ENCODE measurements at regions not wholly inside any gene's neighbourhood (a gene's known extent, or its start where the extent isn't known, plus 50 kb on each side); places are given as distances from the start of the nearest gene placed in this dataset.

DNA sequence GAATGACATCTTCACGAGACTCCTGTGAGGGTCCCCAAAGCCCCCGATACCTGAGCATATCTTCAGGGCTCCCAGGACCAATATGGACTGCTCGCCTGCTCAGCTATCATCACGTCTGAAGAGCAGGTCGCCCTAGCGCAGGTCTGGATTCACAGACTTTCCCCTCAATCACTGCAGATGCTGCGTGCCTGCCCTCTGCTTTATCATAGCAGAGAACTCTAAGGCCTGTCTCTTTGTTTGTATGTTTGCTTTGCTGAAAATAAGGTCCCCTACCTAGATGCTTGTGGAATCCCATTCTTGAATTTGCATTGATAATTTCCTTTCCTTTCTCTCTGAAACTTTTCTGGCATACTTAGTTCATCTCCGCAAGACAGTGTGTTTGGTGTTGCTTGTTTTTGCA lies 140.3 kb upstream of the NSMCE3 start:
- Histone ChIP-seq H3K79me1 (replicated peaks; ENCODE audit: low read length, poor library complexity, severe bottlenecking) (no peaks in the 10 kb centered on the region), H3K4me2 (ENCODE audit: low read length, poor library complexity, severe bottlenecking) (no peak overlapping the region), H3K9ac (ENCODE audit: low read length) (no peak overlapping the region), H3K4me3 (ENCODE audit: insufficient read depth in 1 of 2, low read depth in 1 of 2, low read length in 2 of 2) (no peak overlapping the region), H3K18ac (ENCODE audit: low read depth in 1 of 2, low read length in 2 of 2) (no peak overlapping the region), H4K8ac (ENCODE audit: low read length) (no peak overlapping the region), H3K27me3 (ENCODE audit: control insufficient read depth in 1 of 2, insufficient read depth in 1 of 2, low read length in 2 of 2) (no peaks in the 10 kb centered on the region), H2BK12ac (ENCODE audit: low read length in 2 of 2) (no peak overlapping the region), H2AFZ (ENCODE audit: low read depth, low read length) (no peak overlapping the region), H3K14ac (ENCODE audit: low read length in 2 of 2) (no peak overlapping the region), H2AK5ac (ENCODE audit: low read length, severe bottlenecking) (no peak overlapping the region), H3K36me3 (ENCODE audit: control insufficient read depth in 1 of 2, insufficient read depth in 2 of 2, low read depth in 1 of 2, low read length in 2 of 2) (no peaks in the 10 kb centered on the region), H3K23ac (ENCODE audit: low read length in 2 of 2) (no peak overlapping the region), H2BK5ac (ENCODE audit: low read depth, low read length, poor library complexity, severe bottlenecking) (no peak overlapping the region), H3K4me1 (ENCODE audit: control insufficient read depth, insufficient read depth, low read depth, low read length) (peaks cover 2% of the 10 kb centered on the region), H3K27ac (ENCODE audit: low read length, poor library complexity, severe bottlenecking) (no peak overlapping the region), H2BK15ac (ENCODE audit: low read depth, poor library complexity, severe bottlenecking) (no peak overlapping the region), H3K4ac (ENCODE audit: low read depth in 1 of 2, low read length in 2 of 2) (no peak overlapping the region), H2BK120ac (ENCODE audit: low read depth, low read length) (no peak overlapping the region), H3K9me3 (ENCODE audit: control insufficient read depth, low read length) (no peaks in the 10 kb centered on the region), H4K91ac (ENCODE audit: low read length) (no peak overlapping the region)
- DNase-seq, result no peak
- 59% methylated on average over 6 of the region's 8 CpGs for WGBS

DNA sequence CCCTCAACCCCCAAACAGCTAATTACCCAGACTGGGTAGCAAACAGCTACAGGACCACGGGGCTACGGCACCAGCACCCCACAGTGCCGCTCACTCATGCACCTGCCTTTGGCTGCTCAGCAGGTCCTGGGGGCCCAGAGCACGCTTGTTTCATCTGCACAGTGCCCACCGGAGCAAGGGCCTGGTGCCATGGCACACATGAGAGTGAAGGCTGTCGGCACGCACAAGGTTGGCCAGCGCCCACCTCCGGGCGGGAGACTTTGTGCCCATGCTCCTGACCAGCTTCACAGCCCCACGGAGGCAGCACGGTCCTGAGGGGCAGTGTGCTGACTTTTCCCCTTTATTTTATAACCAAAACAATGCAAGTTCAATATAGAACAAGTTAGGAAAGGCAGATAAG lies 135.9 kb upstream of the NSMCE3 start:
- Histone ChIP-seq H3K23ac (ENCODE audit: low read length in 2 of 2) (no peak overlapping the region), H2BK120ac (ENCODE audit: low read depth, low read length) (no peak overlapping the region), H2AK5ac (ENCODE audit: low read length, severe bottlenecking) (no peak overlapping the region), H2BK12ac (ENCODE audit: low read length in 2 of 2) (no peak overlapping the region), H3K14ac (ENCODE audit: low read length in 2 of 2) (no peak overlapping the region), H3K4me1 (ENCODE audit: control insufficient read depth, insufficient read depth, low read depth, low read length) (peaks cover 6% of the 10 kb centered on the region), H4K8ac (ENCODE audit: low read length) (no peak overlapping the region), H2BK15ac (ENCODE audit: low read depth, poor library complexity, severe bottlenecking) (no peak overlapping the region), H2AFZ (ENCODE audit: low read depth, low read length) (no peak overlapping the region), H3K27ac (ENCODE audit: low read length, poor library complexity, severe bottlenecking) (no peak overlapping the region), H3K36me3 (ENCODE audit: control insufficient read depth in 1 of 2, insufficient read depth in 2 of 2, low read depth in 1 of 2, low read length in 2 of 2) (no peaks in the 10 kb centered on the region), H3K27me3 (ENCODE audit: control insufficient read depth in 1 of 2, insufficient read depth in 1 of 2, low read length in 2 of 2) (peaks cover 9 to 16% of the 10 kb centered on the region in 2 experiments), H3K4ac (ENCODE audit: low read depth in 1 of 2, low read length in 2 of 2) (no peak overlapping the region), H3K9ac (ENCODE audit: low read length) (no peak overlapping the region), H2BK5ac (ENCODE audit: low read depth, low read length, poor library complexity, severe bottlenecking) (no peak overlapping the region), H3K4me3 (ENCODE audit: insufficient read depth in 1 of 2, low read depth in 1 of 2, low read length in 2 of 2) (no peak overlapping the region), H3K9me3 (ENCODE audit: control insufficient read depth, low read length) (no peaks in the 10 kb centered on the region), H4K91ac (ENCODE audit: low read length) (no peak overlapping the region), H3K4me2 (ENCODE audit: low read length, poor library complexity, severe bottlenecking) (no peak overlapping the region), H3K79me1 (replicated peaks; ENCODE audit: low read length, poor library complexity, severe bottlenecking) (no peaks in the 10 kb centered on the region), H3K18ac (ENCODE audit: low read depth in 1 of 2, low read length in 2 of 2) (no peak overlapping the region)
- DNase-seq, result no peak
- 90% methylated on average over 11 of the region's 12 CpGs for WGBS

DNA sequence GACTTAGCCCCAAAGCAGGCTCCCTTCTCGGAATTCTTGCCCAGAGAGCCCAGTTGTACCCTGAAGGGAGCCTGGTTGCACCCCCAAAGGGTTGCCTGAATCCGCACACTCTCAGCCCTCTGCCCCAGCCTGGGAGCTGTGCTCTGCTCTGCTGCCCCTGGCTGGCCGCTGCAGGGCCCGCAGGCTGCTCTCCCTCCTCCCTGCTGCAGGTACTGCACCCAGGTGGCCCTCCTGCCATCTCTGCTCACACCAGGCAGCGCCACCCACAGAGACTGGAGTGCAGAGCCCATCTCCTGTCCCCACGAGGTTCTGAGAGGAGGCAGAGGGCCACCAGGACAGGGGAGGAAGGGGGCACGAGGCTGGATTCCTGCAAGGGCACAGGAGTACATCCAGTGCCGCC lies 134.2 kb upstream of the NSMCE3 start:
- Histone ChIP-seq H3K4me3 (ENCODE audit: insufficient read depth in 1 of 2, low read depth in 1 of 2, low read length in 2 of 2) (no peak overlapping the region), H2BK5ac (ENCODE audit: low read depth, low read length, poor library complexity, severe bottlenecking) (no peak overlapping the region), H4K91ac (ENCODE audit: low read length) (no peak overlapping the region), H3K18ac (ENCODE audit: low read depth in 1 of 2, low read length in 2 of 2) (no peak overlapping the region), H2BK15ac (ENCODE audit: low read depth, poor library complexity, severe bottlenecking) (no peak overlapping the region), H2AK5ac (ENCODE audit: low read length, severe bottlenecking) (no peak overlapping the region), H3K23ac (ENCODE audit: low read length in 2 of 2) (no peak overlapping the region), H3K27me3 (ENCODE audit: control insufficient read depth in 1 of 2, insufficient read depth in 1 of 2, low read length in 2 of 2) (peaks cover 9 to 16% of the 10 kb centered on the region in 2 experiments), H2BK120ac (ENCODE audit: low read depth, low read length) (no peak overlapping the region), H2BK12ac (ENCODE audit: low read length in 2 of 2) (no peak overlapping the region), H3K9ac (ENCODE audit: low read length) (no peak overlapping the region), H3K27ac (ENCODE audit: low read length, poor library complexity, severe bottlenecking) (no peak overlapping the region), H3K9me3 (ENCODE audit: control insufficient read depth, low read length) (no peaks in the 10 kb centered on the region), H3K4me2 (ENCODE audit: low read length, poor library complexity, severe bottlenecking) (no peak overlapping the region), H3K79me1 (replicated peaks; ENCODE audit: low read length, poor library complexity, severe bottlenecking) (no peaks in the 10 kb centered on the region), H3K4ac (ENCODE audit: low read depth in 1 of 2, low read length in 2 of 2) (no peak overlapping the region), H3K36me3 (ENCODE audit: control insufficient read depth in 1 of 2, insufficient read depth in 2 of 2, low read depth in 1 of 2, low read length in 2 of 2) (no peaks in the 10 kb centered on the region), H3K4me1 (ENCODE audit: control insufficient read depth, insufficient read depth, low read depth, low read length) (peaks cover 4% of the 10 kb centered on the region), H3K14ac (ENCODE audit: low read length in 2 of 2) (no peak overlapping the region), H2AFZ (ENCODE audit: low read depth, low read length) (no peak overlapping the region), H4K8ac (ENCODE audit: low read length) (no peak overlapping the region)
- 38% methylated on average over 8 of the region's 8 CpGs for WGBS
- DNase-seq, result no peak

DNA sequence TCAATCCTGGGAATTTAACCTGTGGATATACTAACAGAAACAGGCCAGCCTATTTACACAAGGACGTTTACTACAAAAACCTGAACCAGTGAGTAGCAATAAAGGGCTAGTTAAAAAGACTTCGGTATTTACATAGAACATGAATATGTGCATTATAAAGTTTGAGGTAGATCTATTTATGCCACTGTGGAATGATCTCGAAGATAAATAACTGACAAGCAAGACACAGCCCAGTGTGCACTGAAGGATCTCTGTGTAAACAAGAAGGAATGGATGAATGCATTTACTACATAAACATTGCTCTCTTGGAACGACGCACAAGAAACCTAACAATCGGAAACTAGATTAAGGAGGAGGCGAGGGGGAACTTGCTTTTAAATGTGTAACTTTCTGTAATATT lies 132.0 kb upstream of the NSMCE3 start:
- no peak overlapping the region for H2AK5ac ChIP-seq (ENCODE audit: low read length, severe bottlenecking)
- no peaks in the 10 kb centered on the region for H3K79me1 ChIP-seq (replicated peaks; ENCODE audit: low read length, poor library complexity, severe bottlenecking)
- no peak for DNase-seq
- no peak overlapping the region for H2BK120ac ChIP-seq (ENCODE audit: low read depth, low read length)
- peaks cover 4% of the 10 kb centered on the region for H3K4me1 ChIP-seq (ENCODE audit: control insufficient read depth, insufficient read depth, low read depth, low read length)
- 45% methylated on average over 3 of the region's 7 CpGs for WGBS
- H4K8ac ChIP-seq (ENCODE audit: low read length), result no peak overlapping the region
- no peak overlapping the region for H3K4me2 ChIP-seq (ENCODE audit: low read length, poor library complexity, severe bottlenecking)
- no peak overlapping the region for H2AFZ ChIP-seq (ENCODE audit: low read depth, low read length)
- no peak overlapping the region for H3K9ac ChIP-seq (ENCODE audit: low read length)
- no peaks in the 10 kb centered on the region for H3K36me3 ChIP-seq (ENCODE audit: control insufficient read depth in 1 of 2, insufficient read depth in 2 of 2, low read depth in 1 of 2, low read length in 2 of 2)
- H3K23ac ChIP-seq (ENCODE audit: low read length in 2 of 2), result no peak overlapping the region
- no peak overlapping the region for H4K91ac ChIP-seq (ENCODE audit: low read length)
- H2BK15ac ChIP-seq (ENCODE audit: low read depth, poor library complexity, severe bottlenecking), result no peak overlapping the region
- no peak overlapping the region for H3K18ac ChIP-seq (ENCODE audit: low read depth in 1 of 2, low read length in 2 of 2)
- H3K4me3 ChIP-seq (ENCODE audit: insufficient read depth in 1 of 2, low read depth in 1 of 2, low read length in 2 of 2), result no peak overlapping the region
- no peak overlapping the region for H3K4ac ChIP-seq (ENCODE audit: low read depth in 1 of 2, low read length in 2 of 2)
- peaks cover 9 to 16% of the 10 kb centered on the region in 2 experiments for H3K27me3 ChIP-seq (ENCODE audit: control insufficient read depth in 1 of 2, insufficient read depth in 1 of 2, low read length in 2 of 2)
- H3K27ac ChIP-seq (ENCODE audit: low read length, poor library complexity, severe bottlenecking), result no peak overlapping the region
- no peak overlapping the region for H2BK5ac ChIP-seq (ENCODE audit: low read depth, low read length, poor library complexity, severe bottlenecking)
- no peak overlapping the region for H2BK12ac ChIP-seq (ENCODE audit: low read length in 2 of 2)
- no peaks in the 10 kb centered on the region for H3K9me3 ChIP-seq (ENCODE audit: control insufficient read depth, low read length)
- H3K14ac ChIP-seq (ENCODE audit: low read length in 2 of 2), result no peak overlapping the region

Measured in mesenchymal stem cell (in vitro differentiated cells and primary cell).